ENCODE measurements at regions not wholly inside any gene's neighbourhood (a gene's known extent, or its start where the extent isn't known, plus 50 kb on each side); places are given as distances from the start of the nearest gene placed in this dataset.
"Not testable (repeated sequence)": the region's sequence is repeated elsewhere in the genome, so short reads cannot be mapped to it uniquely, and the experiment has no call there.

- no peak for DNase-seq
Observed at GRCh38 chr12:94856324-94856723, 147.2 kb downstream of the NDUFA12 start.

- DNase-seq: no peak
Observed at GRCh38 chr12:94855853-94856252, 147.6 kb downstream of the NDUFA12 start.

- DNase-seq: no peak
Observed at GRCh38 chr12:94851396-94852028, 152.0 kb downstream of the NDUFA12 start.

GRCh38 chr12:94849411-94849976 is 154.0 kb downstream of the NDUFA12 start:
- no peak for DNase-seq

GRCh38 chr12:94848966-94849365 is 154.5 kb downstream of the NDUFA12 start:
- DNase-seq: no peak

GRCh38 chr12:94845110-94845509 is 158.4 kb downstream of the NDUFA12 start:
- no peak for DNase-seq

- no peak for DNase-seq
Observed at GRCh38 chr12:94844452-94844851, 159.0 kb downstream of the NDUFA12 start.

- DNase-seq: no peak
Observed at GRCh38 chr12:94841904-94842610, 161.4 kb downstream of the NDUFA12 start.

- DNase-seq: no peak
Observed at GRCh38 chr12:94841177-94841576, 162.3 kb downstream of the NDUFA12 start.

GRCh38 chr12:94839347-94839746 is 164.2 kb downstream of the NDUFA12 start:
- no peak for DNase-seq

- not testable (repeated sequence) for DNase-seq
Observed at GRCh38 chr12:94836952-94837670, 166.4 kb downstream of the NDUFA12 start.

GRCh38 chr12:94834036-94834625 is 169.4 kb downstream of the NDUFA12 start:
- no peak for DNase-seq

GRCh38 chr12:94832780-94833681 is 170.5 kb downstream of the NDUFA12 start:
- DNase-seq: peak; percentile 31

- DNase-seq: no peak
Observed at GRCh38 chr12:94832105-94832504, 171.4 kb downstream of the NDUFA12 start.

- no peak for DNase-seq
Observed at GRCh38 chr12:94831081-94831751, 172.3 kb downstream of the NDUFA12 start.

GRCh38 chr12:94829552-94829951 is 173.9 kb downstream of the NDUFA12 start:
- DNase-seq: no peak

- DNase-seq: no peak
Observed at GRCh38 chr12:94819011-94819410, 168.7 kb upstream of the TMCC3 start.

- DNase-seq: no peak
Observed at GRCh38 chr12:94817695-94818075, 167.3 kb upstream of the TMCC3 start.

GRCh38 chr12:94817201-94817600 is 166.8 kb upstream of the TMCC3 start:
- not testable (repeated sequence) for DNase-seq

- not testable (repeated sequence) for DNase-seq
Observed at GRCh38 chr12:94816746-94817145, 166.4 kb upstream of the TMCC3 start.

GRCh38 chr12:94815958-94816357 is 165.6 kb upstream of the TMCC3 start:
- DNase-seq: no peak

- no peak for DNase-seq
Observed at GRCh38 chr12:94815450-94815849, 165.1 kb upstream of the TMCC3 start.
